Right renal pelvis (tissue), 4 donors: ENCODE measurements at regions not wholly inside any gene's neighbourhood (a gene's known extent, or its start where the extent isn't known, plus 50 kb on each side); places are given as distances from the start of the nearest gene placed in this dataset.
"Not testable (repeated sequence)": the region's sequence is repeated elsewhere in the genome, so short reads cannot be mapped to it uniquely, and the experiment has no call there.

Source experiments
- DNase-seq, 4 donors: peaks; one replicate each; pipeline ENCODE4 v3.0.0-alpha.2; 2013; ENCODE audit warnings: low read depth in 4 of 4, low spot score in 3 of 4, missing footprints in 1 of 4

DNA sequence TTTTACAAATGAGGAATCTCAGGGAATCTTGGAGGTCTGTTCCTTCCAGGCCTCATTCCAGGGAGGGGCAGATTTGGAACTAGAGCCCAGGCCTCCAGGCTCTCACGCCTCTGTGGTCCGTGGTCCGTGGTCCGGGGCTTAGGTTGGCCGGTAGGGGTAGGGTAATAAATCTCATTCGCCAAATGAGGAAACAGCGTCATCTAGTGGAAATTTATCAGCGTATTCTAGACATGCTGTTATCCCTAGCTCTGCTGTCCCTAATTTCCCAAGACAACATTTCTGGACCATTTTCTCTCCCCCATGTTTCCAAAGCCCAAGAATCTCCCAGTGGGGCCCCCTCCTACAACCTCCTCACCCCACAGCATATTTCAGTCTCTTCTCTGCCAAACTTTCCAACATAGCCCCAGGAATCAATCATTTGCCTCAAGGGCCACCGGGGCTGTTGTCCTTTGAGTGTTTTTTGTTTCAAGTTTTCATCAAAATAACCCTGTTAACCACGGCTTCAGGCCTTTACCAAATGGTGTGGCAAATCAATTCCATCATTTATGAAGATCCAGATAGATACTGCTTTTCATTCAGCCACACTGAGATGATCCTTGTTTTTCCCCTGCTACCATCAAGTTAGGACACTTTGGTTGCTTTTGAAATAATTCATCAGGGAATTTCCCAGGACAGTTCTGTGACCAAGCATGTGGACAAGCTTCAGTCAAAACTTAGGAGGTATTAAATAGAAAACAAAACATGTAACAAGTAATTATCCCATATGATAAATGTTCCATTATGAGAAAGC is 126.8 kb downstream of the ALDH8A1 start:
- DNase-seq: peak; percentile 67 to 81 (median 76)

GRCh38 chr6:134821928-134822864 is 127.7 kb downstream of the ALDH8A1 start:
- no peak for DNase-seq

DNA sequence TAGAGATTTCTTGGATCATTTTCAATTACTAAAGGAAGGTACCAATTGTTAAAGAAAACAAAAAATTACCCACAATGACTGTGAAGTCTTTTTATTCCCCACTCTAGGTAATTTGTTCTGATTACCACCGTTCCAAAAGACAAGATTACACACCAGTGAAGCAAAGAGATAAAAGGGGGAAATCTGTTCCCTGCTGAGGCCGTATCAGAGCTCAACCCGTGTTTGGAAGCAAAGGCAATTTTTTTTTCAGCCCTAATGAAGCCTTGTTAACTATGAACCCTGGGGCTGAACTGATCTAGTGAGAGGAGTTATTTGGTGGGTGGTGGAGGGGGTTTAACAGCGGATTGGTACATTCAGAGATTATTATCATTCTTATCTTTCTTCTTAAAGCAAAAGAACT is 128.5 kb downstream of the ALDH8A1 start:
- DNase-seq: no peak

DNA sequence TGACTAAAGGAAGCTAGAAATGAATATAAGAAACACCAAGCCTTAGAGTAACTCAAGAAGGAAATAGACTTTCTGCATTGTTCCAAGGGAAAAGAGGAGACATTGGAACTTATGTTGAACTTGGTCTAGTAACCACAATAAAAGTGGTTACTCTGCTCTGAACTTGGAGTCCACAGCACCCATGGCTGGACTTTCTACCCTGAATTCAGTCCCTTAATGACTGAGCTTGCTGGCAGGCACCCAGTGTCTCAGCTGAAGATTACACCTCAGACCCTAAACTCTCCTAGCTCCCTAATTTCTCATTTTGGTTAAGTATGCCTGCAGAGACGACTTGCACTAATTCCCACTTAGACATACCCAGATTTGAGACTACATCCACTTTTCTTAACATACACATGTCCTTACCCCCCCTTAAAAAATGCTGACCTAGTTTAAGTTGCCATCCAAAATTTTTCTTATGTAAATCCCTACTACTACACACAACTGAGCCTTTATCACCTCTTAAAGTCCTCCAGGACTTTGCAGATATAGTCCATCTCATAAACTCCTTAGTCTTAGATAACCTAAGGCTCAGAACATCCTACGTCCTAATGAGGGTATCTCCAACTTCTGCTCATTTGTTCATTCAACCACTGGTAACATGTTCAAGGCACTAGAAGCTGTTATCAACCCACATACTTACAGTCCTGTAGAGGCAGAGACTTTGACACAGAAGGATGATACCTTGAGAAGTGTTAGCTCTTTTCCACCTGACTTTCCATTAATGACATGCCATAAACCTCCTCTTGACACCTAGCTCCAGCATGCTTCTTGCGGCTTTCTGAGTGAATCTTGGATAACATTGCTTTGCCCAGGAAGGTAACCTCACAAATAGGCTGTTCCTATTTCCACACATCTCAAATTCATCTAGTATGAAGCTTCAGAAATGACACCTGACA is 129.8 kb downstream of the ALDH8A1 start:
- no peak for DNase-seq

DNA sequence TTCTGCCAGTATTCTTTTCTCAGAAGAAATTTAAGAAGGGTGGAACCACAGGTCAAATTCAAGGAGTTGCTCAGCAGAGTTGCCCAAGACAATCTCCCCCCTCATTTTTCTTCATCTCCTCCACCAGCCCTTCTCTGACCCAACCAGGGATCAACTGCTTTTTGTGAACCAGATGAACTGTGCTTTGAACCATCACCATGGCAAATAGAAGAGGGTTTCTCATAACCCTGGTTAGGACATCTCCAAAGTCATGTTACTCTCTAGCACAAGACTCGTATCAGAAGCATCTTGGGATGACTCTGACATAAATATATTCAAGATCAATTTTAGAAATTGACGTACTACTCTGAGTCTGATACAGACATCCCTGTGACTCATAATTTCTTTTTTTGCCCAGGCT is 130.7 kb downstream of the ALDH8A1 start:
- DNase-seq: no peak

DNA sequence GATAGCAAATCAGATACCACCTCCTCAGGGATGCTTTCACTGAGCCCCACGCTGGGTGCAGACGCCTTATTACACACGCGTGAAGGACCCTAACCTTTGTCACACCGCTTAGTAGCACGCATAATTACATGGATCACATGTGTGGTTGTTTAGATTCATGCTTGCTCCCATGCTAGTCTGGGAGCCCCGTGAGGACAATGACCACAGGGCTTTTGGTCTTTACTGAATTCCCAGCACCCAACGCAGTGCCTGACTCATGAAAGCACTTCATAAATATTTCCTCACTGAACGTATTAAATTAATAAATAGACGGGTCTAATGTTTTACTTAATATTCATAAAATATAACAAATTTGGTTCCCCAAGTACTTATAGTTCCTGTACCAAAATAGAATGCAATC is 132.5 kb downstream of the ALDH8A1 start:
- no peak for DNase-seq

GRCh38 chr6:134816780-134817179 is 133.1 kb downstream of the ALDH8A1 start:
- DNase-seq: no peak

GRCh38 chr6:134816300-134816699 is 133.6 kb downstream of the ALDH8A1 start:
- DNase-seq: no peak

GRCh38 chr6:134814076-134814695 is 135.7 kb downstream of the ALDH8A1 start:
- DNase-seq: no peak

GRCh38 chr6:134813146-134813545 is 136.8 kb downstream of the ALDH8A1 start:
- DNase-seq: no peak

- no peak for DNase-seq
Measured at GRCh38 chr6:134810402-134810801, 139.5 kb downstream of the ALDH8A1 start.

DNA sequence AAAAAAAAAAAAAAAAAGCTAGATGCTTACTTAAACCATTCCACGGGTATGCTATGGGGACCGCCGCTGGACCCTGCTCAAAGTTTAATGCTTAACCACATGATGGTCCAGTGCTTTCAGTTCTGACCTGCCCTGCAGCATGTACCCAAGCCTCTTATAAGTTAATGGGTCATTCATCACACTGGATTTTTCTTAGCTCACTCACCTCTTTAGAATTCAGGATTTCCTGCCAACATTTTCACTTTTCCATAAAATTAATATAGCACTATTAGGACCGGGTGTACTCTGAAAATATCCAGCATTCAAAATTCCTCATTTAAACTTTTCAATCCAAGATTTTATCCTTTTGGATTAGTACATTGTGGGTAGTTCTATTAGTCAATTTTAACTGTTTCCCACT is 140.8 kb downstream of the ALDH8A1 start:
- peak in 1 of 4 donors; percentile 26 for DNase-seq

DNA sequence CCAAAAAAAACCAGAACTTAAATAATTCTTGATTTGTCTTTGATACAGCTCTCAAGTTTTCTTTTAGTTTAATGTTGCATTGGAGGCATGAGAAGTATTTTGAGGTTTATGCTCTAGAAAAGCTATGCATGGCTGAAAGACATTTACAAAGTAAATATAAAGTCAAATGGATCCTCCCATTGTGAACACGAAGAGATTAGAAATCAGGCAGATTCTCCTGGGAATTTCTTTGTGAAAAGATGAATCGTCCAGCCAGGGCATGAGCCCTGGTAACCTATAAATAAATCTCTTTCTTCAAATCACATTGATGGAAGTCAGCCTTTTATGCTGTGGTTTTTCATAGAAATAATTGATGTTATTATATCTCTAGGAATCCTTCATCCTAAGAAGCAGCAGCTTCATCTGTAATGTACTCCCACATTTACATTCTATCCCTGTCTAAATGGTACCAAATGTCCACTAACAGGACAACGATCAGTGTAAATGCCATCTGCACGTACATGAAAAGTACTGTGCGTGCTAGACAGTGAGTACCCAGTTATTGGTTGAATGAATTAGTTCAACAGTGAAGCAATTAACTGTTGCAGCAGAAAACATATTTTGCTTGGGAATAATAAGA is 143.6 kb downstream of the ALDH8A1 start:
- DNase-seq: no peak

GRCh38 chr6:134805168-134805567 is 144.7 kb downstream of the ALDH8A1 start:
- no peak for DNase-seq

GRCh38 chr6:134804311-134804710 is 145.6 kb downstream of the ALDH8A1 start:
- DNase-seq: not testable (repeated sequence)

- DNase-seq: no peak
Measured at GRCh38 chr6:134802426-134803058, 147.4 kb downstream of the ALDH8A1 start.

DNA sequence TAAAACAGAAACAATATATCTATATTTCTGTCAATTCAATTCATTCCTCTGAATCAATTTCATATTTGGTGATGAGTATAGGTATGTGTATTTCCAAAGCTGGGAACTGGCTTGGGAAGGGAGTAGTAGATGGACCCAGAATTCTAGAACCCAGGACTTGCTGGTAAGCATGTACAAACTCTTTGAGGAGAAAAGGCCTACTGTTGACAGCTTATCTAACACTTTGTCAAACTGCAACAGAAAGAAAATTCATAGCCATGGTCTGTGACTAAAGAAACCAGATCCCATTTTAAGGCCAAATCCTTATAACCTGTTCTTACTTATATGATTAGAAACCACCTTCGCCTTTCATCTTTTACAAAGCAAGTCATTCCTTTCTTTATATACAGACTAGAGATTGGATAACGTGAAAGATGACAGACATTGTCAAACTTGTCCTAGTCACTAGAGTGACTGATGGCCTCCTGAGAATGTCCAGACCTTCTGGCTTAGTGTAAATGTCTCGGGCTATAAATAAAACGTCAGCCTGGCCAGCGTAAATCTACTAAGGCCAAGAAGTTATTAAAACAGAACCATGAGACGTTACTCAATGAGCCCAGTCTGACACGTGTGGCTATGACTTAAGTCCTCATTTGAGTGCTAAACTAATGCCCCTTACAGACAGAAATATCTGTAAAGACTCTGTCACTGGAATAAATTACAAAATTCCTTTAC is 152.3 kb downstream of the ALDH8A1 start:
- DNase-seq: no peak

GRCh38 chr6:134795691-134796090 is 154.2 kb downstream of the ALDH8A1 start:
- DNase-seq: no peak

GRCh38 chr6:134795001-134795400 is 154.9 kb downstream of the ALDH8A1 start:
- DNase-seq: no peak
